WTC11 (cell line): ENCODE measurements at regions not wholly inside any gene's neighbourhood (a gene's known extent, or its start where the extent isn't known, plus 50 kb on each side); places are given as distances from the start of the nearest gene placed in this dataset.

Source experiments
- ATAC-seq: fragments of 200-7000 bp; cut with Tn5 transposase; 2 replicates; pipeline ENCODE4 v1.10.0; 2021; ENCODE audit warnings: mild to moderate bottlenecking, moderate library complexity
- CTCF ChIA-PET: fragments of 300-600 bp; sonication (Branson Sonifier 250); formaldehyde crosslinking; loops from one replicate; lab custom pipeline; 2021; ENCODE audit warnings: antibody characterized with exemption; lab: Charles Lee
- POLR2A ChIA-PET: fragments of 350-600 bp; sonication (Branson Sonifier 250); formaldehyde crosslinking; loops from one replicate; lab custom pipeline; 2021; ENCODE audit warnings: antibody characterized with exemption; lab: Charles Lee
- DNase-seq: peaks from one replicate; pipeline ENCODE4 v3.0.0; 2021; ENCODE audit warnings: low spot score
- H3K27ac Mint-ChIP-seq: 2 replicates; pipeline ENCODE4 v1.8.0; 2021; ENCODE audit warnings: mixed read lengths
- H3K27me3 Mint-ChIP-seq: 2 replicates; pipeline ENCODE4 v1.8.0; 2021; ENCODE audit warnings: low read depth, mild to moderate bottlenecking, moderate library complexity, mixed read lengths
- H3K36me3 Mint-ChIP-seq: 2 replicates; pipeline ENCODE4 v1.8.0; 2021; ENCODE audit warnings: mixed read lengths
- H3K4me1 Mint-ChIP-seq: 2 replicates; pipeline ENCODE4 v1.8.0; 2022; ENCODE audit warnings: mixed read lengths
- H3K4me3 Mint-ChIP-seq: 2 replicates; pipeline ENCODE4 v1.8.0; 2021; ENCODE audit warnings: mild to moderate bottlenecking, moderate library complexity, mixed read lengths
- H3K9me3 Mint-ChIP-seq: 2 replicates; pipeline ENCODE4 v1.8.0; 2021; ENCODE audit warnings: mixed read lengths
- AFF4 ChIP-seq: sonication (generic); formaldehyde crosslinking; IDR thresholded peaks from 2 replicates; pipeline ENCODE4 v1.8.1; 2023; ENCODE audit warnings: mild to moderate bottlenecking, missing genetic modification reagents, borderline replicate concordance
- ATF2 ChIP-seq: sonication (generic); formaldehyde crosslinking; IDR thresholded peaks from 2 replicates; pipeline ENCODE4 v1.8.1; 2022; ENCODE audit warnings: low read depth, missing genetic modification reagents, borderline replicate concordance
- CBFB ChIP-seq: sonication (generic); formaldehyde crosslinking; IDR thresholded peaks from 2 replicates; pipeline ENCODE4 v1.8.1; 2022; ENCODE audit warnings: mild to moderate bottlenecking, low read depth, missing genetic modification reagents
- CREM ChIP-seq: sonication (generic); formaldehyde crosslinking; IDR thresholded peaks from 2 replicates; pipeline ENCODE4 v1.8.1; 2022; ENCODE audit warnings: mild to moderate bottlenecking, missing genetic modification reagents, moderate library complexity
- ELF4 ChIP-seq: sonication (generic); formaldehyde crosslinking; IDR thresholded peaks from 2 replicates; pipeline ENCODE4 v1.8.1; 2022; ENCODE audit warnings: low read depth, mild to moderate bottlenecking, moderate library complexity, missing genetic modification reagents
- ESRRA ChIP-seq: sonication (generic); formaldehyde crosslinking; IDR thresholded peaks from 2 replicates; pipeline ENCODE4 v1.8.1; 2022; ENCODE audit warnings: mild to moderate bottlenecking, missing genetic modification reagents, borderline replicate concordance
- FOXP1 ChIP-seq: sonication (generic); formaldehyde crosslinking; IDR thresholded peaks from 2 replicates; pipeline ENCODE4 v1.8.0; 2022; ENCODE audit warnings: missing genetic modification reagents, mild to moderate bottlenecking, moderate library complexity, borderline replicate concordance
- KAT7 ChIP-seq: sonication (generic); formaldehyde crosslinking; IDR thresholded peaks from 2 replicates; pipeline ENCODE4 v1.8.1; 2023; ENCODE audit warnings: missing genetic modification reagents, mild to moderate bottlenecking, borderline replicate concordance
- MLX ChIP-seq: sonication (generic); formaldehyde crosslinking; IDR thresholded peaks from 2 replicates; pipeline ENCODE4 v1.8.1; 2023; ENCODE audit warnings: mild to moderate bottlenecking, missing genetic modification reagents, moderate library complexity
- NR2C2 ChIP-seq: sonication (generic); formaldehyde crosslinking; IDR thresholded peaks from 2 replicates; pipeline ENCODE4 v1.8.0; 2022; ENCODE audit warnings: mild to moderate bottlenecking, missing genetic modification reagents
- SMAD4 ChIP-seq: sonication (generic); formaldehyde crosslinking; IDR thresholded peaks from 2 replicates; pipeline ENCODE4 v1.8.0; 2022; ENCODE audit warnings: mild to moderate bottlenecking, missing genetic modification reagents
- TEAD4 ChIP-seq: sonication (generic); formaldehyde crosslinking; IDR thresholded peaks from 2 replicates; pipeline ENCODE4 v1.8.0; 2022; ENCODE audit warnings: mild to moderate bottlenecking, missing genetic modification reagents
- ZBTB21 ChIP-seq: sonication (generic); formaldehyde crosslinking; IDR thresholded peaks from 2 replicates; pipeline ENCODE4 v1.8.1; 2023; ENCODE audit warnings: mild to moderate bottlenecking, missing genetic modification reagents, borderline replicate concordance
- ZNF416 ChIP-seq: fragments of 250-450 bp; sonication (Bioruptor Pico); IDR thresholded peaks from 2 replicates; pipeline ENCODE4 v1.9.0; 2021; ENCODE audit warnings: mild to moderate bottlenecking, inconsistent platforms
- TF ChIP-seq, protein P1 (sequence below): sonication (generic); formaldehyde crosslinking; IDR thresholded peaks from 2 replicates; pipeline ENCODE4 v1.8.0; 2022; ENCODE audit warnings: missing genetic modification reagents
- TF ChIP-seq, protein P2 (sequence below): sonication (generic); formaldehyde crosslinking; IDR thresholded peaks from 2 replicates; pipeline ENCODE4 v1.8.0; 2023; ENCODE audit warnings: missing genetic modification reagents

DNA sequence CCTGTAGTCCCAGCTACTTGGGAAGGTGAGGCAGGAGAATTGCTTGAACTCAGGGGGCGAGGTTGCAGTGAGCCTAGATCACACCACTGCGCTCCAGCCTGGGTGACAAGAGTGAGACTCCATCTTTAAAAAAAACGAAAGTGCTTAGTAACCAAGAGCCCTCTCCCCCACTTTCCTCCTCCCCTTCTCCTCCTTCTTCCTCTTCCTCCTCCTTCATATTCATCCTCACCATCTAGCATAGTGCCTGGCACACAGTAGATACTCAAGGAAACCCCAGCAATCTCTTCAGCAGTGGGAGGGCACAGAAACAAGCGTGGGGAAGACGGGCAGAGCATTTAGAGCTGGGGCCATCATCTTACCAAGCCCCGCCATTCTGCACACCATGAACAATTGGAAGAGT lies 119.4 kb upstream of the SLC45A1 start:
- ChIA-PET POLR2A (no interaction called here), CTCF (interaction anchor here (0.5 kb wide), 1 partner anchor 156 kb away, joined by 3 read pairs; no protein-coding TSS in a partner anchor)
- Mint-ChIP-seq H3K4me1 (peaks cover 40% of the 10 kb centered on the region), H3K27ac (no peak overlapping the region), H3K36me3 (no peaks in the 10 kb centered on the region), H3K9me3 (no peaks in the 10 kb centered on the region), H3K27me3 (no peaks in the 10 kb centered on the region; the same call in 1 of the 2 replicates), H3K4me3 (no peak overlapping the region)
- no peak for TF ChIP-seq TEAD4 (CRISPR knock-in tag)
- no peak for TF ChIP-seq ESRRA
- TF ChIP-seq FOXP1 = no peak
- no peak for TF ChIP-seq NR2C2 (CRISPR knock-in tag)
- TF ChIP-seq ZNF416 (CRISPR knock-in tag) = no peak
- TF ChIP-seq, protein P1, sequence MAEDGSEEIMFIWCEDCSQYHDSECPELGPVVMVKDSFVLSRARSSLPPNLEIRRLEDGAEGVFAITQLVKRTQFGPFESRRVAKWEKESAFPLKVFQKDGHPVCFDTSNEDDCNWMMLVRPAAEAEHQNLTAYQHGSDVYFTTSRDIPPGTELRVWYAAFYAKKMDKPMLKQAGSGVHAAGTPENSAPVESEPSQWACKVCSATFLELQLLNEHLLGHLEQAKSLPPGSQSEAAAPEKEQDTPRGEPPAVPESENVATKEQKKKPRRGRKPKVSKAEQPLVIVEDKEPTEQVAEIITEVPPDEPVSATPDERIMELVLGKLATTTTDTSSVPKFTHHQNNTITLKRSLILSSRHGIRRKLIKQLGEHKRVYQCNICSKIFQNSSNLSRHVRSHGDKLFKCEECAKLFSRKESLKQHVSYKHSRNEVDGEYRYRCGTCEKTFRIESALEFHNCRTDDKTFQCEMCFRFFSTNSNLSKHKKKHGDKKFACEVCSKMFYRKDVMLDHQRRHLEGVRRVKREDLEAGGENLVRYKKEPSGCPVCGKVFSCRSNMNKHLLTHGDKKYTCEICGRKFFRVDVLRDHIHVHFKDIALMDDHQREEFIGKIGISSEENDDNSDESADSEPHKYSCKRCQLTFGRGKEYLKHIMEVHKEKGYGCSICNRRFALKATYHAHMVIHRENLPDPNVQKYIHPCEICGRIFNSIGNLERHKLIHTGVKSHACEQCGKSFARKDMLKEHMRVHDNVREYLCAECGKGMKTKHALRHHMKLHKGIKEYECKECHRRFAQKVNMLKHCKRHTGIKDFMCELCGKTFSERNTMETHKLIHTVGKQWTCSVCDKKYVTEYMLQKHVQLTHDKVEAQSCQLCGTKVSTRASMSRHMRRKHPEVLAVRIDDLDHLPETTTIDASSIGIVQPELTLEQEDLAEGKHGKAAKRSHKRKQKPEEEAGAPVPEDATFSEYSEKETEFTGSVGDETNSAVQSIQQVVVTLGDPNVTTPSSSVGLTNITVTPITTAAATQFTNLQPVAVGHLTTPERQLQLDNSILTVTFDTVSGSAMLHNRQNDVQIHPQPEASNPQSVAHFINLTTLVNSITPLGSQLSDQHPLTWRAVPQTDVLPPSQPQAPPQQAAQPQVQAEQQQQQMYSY = no peak
- TF ChIP-seq SMAD4 = no peak
- no peak for TF ChIP-seq ELF4 (CRISPR knock-in tag)
- TF ChIP-seq CREM (CRISPR knock-in tag) = no peak
- TF ChIP-seq MLX (CRISPR knock-in tag) = no peak
- no peak for TF ChIP-seq CBFB
- TF ChIP-seq ZBTB21 (CRISPR knock-in tag) = no peak
- no peak for TF ChIP-seq KAT7 (CRISPR knock-in tag)
- TF ChIP-seq, protein P2, sequence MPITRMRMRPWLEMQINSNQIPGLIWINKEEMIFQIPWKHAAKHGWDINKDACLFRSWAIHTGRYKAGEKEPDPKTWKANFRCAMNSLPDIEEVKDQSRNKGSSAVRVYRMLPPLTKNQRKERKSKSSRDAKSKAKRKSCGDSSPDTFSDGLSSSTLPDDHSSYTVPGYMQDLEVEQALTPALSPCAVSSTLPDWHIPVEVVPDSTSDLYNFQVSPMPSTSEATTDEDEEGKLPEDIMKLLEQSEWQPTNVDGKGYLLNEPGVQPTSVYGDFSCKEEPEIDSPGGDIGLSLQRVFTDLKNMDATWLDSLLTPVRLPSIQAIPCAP = no peak
- no peak for TF ChIP-seq ATF2 (CRISPR knock-in tag)
- no peak for TF ChIP-seq AFF4 (CRISPR knock-in tag)
- DNase-seq = no peak
- no peak for ATAC-seq
